ENCODE measurements at regions not wholly inside any gene's neighbourhood (a gene's known extent, or its start where the extent isn't known, plus 50 kb on each side); places are given as distances from the start of the nearest gene placed in this dataset.
"Not testable (repeated sequence)": the region's sequence is repeated elsewhere in the genome, so short reads cannot be mapped to it uniquely, and the experiment has no call there.

DNA sequence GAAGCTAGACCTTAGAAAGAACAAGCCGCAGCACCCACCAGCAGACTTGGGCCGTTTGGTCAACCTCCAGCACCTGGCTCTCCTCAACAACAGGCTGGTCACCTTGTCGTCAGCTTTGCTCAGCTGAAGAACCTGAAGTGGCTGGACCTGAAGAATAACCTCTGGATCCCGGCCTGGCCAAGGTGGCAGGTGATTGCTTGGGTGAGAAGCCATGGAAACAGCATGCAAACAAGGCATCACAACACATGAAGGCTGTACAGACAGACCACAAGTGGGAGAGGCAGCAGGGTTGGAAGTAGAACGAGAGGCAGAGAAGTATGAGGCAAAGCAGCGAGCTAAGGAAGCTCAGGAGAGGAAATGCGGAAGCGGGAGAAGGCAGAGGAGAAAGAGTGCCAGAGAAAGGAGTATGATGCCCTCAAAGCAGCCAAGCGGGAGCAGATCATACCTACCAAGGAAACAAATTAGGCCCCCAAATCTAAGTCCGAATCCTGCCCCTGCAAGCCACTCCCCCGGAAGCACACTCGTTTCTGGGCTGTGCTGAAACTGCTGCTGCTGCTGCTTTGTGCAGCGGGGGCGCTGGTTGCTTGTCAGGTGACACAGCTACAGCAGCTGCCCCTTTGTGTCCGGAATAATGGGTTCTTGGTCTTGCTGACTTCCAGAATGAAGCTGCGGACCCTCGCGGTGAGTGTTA, 121.6 kb upstream of the LGSN start:
- DNase-seq = peak; percentile 8

DNA sequence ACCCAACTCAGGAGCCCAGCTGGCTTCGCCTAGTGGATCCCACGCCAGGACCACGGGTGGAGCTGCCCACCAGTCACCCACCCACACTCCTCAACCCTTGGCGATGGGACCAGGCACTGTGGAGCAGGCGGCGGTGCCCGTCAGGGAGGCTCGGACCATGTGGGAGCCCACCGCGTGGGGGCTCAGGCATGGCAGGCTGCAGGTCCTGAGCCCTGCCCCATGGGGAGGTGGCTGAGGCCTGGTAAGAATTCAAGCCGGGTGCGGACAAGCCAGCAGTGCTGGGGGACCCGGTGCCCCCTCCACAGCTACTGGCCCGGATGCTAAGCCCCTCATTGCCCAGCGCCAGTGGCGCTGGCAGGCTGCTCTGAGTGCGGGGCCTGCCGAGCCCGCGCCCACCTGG, 123.1 kb upstream of the LGSN start:
- DNase-seq = no peak

GRCh38 chr6:63444768-63445167, 125.0 kb upstream of the LGSN start:
- DNase-seq = no peak

GRCh38 chr6:63446405-63446804, 125.9 kb upstream of the LOC128125822 start:
- no peak for DNase-seq

DNA sequence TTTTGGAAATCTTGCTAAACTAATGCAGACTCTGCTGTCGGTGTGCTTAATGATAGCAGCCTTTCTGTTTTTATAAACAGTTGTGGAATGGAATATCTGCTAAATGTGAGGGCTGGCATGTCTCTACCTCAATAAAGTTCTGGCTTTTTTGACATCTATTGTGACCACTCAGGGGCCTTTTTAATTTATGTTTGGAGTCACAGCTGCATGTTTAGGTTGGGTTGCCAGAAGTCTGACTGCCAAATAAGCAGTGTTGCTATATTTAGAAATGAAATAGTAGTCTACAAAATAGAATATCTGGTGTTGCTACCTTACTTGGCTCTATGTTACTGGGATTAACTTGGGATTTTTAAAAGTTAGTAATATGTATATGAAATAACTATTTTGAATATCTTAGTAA, 125.1 kb upstream of the LOC128125822 start:
- DNase-seq = no peak

DNA sequence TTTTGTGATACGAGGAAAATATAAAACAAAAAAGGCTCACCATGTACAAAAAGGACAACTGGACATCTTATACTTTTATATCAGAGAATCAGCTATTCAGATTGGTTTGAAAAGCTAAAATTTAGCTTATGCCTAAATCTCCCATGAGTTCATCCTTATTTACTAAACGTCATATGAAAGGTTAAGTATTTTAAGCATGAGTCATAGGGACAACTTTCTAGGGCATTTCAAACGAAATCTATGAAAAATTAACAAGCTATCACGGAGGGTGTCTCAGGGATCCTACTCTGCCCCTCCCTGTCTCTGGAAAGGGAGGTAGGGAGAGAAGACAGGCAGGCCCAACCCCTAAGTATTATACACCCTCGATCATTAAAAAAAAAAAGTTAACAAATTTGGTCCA, 124.1 kb upstream of the LOC128125822 start:
- no peak for DNase-seq

GRCh38 chr6:63449714-63450113, 122.6 kb upstream of the LOC128125822 start:
- no peak for DNase-seq

- DNase-seq = no peak
These were observed 121.0 kb upstream of the LOC128125822 start for GRCh38 chr6:63451238-63451637.

- no peak for DNase-seq
These were observed 120.2 kb upstream of the LOC128125822 start for GRCh38 chr6:63452125-63452524.

DNA sequence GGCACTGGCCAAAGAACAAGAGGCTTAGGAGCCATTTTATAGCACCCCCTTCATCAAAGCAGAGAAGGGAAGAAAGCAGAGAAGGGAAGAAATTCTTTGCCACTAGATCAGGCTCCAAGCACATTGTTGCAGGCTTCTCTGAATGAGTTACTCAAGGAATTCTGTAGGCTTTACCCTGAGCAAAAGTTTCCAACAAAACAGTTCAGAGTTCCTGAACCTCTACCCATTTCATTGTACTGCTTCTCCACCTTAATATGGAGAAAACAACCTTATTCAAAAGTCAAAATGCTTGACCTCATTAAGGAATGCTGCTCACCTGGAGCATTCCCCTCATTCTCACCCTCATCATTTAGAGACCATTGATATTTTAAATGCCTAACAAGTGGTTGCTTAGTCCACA, 115.5 kb upstream of the LOC128125822 start:
- DNase-seq = no peak

- no peak for DNase-seq
These were observed 113.7 kb upstream of the LOC128125822 start for GRCh38 chr6:63458480-63459115.

- no peak for DNase-seq
These were observed 112.5 kb upstream of the LOC128125822 start for GRCh38 chr6:63459814-63460213.

DNA sequence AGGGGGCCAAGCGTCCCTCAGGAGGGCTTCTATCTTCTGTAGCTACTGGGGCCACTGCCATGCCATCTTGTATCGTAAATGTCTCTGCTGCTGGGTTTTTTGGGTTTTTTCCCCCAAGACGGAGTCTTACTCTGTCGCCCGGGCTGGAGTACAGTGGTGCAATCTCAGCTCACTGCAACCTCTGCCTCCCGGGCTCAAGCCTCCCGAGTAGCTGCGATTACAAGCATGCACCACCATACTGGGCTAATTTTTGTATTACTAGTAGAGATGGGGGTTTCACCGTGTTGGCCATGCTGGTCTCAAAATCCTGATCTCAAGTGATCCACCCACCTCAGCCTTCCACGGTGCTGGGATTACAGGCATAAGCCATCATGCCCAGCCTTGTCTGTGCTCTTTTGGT, 111.3 kb upstream of the LOC128125822 start:
- DNase-seq = no peak

DNA sequence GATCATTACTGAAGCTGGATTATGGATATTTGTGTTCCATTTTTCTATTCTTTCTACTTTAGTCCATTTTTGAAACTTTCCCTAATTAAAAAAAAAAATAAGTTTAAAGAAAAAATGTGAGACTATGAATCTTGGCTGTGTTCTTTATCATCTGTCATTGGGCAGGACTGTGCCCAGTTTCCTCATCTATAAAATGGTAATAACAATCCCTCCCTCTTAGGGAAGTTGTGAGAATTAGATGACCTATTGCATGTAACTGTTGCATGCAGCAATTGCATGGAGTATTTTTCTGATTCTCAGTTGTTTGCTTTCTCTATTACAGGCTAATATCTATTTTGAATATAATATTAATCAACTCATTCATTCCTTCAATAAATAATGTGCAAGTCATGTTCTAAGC, 108.2 kb upstream of the LOC128125822 start:
- no peak for DNase-seq

- no peak for DNase-seq
These were observed 106.5 kb upstream of the LOC128125822 start for GRCh38 chr6:63465750-63466149.

DNA sequence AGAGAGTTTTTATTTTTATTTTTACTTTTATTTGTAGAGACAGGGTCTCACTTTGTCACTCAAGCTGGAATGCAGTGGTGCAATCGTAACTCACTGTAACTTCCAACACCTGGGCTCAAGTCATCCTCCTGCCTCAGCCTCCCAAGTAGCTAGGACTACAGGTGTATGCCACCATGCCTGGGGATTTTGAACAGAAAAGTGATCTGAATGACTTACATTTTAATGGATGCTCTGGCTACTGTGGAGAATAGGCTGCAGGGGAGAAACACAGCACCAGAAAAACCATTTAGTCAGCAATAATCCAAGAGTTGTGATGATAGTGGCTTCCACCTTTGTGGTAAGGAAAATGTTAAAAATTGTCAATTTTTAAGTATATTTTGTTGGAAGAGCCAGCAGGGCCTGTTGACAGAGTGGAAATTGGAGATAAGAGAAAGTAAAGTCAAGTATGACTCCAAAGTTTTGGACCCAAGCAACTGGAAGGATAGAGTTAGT, 106.0 kb upstream of the LOC128125822 start:
- DNase-seq = no peak

DNA sequence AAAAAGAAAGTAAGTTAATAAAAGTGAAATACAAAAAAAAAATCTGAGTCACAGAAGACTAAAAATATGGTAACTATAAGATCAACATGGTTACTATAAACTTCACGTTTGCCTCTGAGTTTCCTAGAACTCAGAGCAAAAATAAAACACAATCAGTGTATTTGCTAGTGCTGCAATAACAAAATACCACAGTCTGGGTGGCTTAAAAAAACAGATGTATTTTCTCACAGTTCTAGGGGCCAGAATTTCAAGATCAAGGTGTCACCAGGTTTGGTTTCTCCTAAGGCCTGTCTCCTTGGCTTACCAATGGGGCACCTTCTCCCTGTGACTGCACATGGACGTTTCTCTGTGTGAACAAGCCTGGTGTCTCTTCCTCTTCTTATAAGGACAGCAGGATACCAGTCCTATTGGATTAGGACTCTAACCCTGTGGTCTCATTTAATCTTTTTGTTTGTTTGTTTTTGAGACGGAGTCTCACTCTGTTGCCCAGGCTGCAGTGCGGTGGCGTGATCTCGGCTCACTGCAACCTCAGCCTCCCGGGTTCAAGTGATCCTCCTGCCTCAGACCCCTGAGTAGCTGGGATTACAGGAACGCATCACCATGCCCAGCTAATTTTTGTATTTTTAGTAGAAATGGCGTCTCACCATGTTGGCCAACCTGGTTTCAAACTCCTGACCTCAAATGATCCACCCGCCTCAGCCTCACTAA, 104.9 kb upstream of the LOC128125822 start:
- DNase-seq = no peak

DNA sequence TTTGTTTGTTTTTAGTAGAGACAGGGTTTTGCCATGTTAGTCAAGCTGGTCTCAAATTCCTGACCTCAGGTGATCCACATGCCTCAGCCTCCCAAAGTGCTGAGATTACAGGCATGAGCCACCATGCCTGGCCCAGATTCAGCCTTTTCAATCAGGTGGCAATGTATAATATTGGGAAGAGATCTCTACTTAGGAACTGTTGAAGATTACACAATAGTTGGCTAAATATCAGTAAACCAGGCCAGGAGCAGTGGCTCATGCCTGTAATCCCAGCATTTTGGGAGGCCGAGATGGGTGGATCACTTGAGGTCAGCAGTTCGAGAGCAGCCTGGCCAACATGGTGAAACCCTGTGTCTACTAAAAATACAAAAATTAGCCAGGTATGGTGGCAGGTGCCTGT, 101.1 kb upstream of the LOC128125822 start:
- not testable (repeated sequence) for DNase-seq

DNA sequence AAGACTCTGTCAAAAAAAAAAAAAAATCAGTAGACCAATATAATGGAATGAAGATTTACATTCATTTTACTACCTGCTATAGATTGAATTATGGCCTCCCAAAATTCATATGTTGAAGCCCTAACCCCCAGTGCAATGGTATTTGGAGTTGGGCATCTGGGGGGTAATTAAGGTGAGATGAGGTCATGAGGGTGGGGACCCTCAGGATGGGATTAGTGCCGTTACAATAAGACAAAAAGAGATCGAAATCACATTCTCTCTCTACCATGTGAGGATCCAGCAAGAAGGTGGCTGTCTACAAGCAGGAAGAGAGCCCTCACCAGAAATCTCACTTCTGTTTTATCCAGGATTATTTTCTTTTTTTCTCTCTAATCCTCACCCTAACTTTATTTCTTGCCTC, 100.6 kb upstream of the LOC128125822 start:
- DNase-seq = no peak

GRCh38 chr6:63475707-63476106, 96.6 kb upstream of the LOC128125822 start:
- DNase-seq = no peak

DNA sequence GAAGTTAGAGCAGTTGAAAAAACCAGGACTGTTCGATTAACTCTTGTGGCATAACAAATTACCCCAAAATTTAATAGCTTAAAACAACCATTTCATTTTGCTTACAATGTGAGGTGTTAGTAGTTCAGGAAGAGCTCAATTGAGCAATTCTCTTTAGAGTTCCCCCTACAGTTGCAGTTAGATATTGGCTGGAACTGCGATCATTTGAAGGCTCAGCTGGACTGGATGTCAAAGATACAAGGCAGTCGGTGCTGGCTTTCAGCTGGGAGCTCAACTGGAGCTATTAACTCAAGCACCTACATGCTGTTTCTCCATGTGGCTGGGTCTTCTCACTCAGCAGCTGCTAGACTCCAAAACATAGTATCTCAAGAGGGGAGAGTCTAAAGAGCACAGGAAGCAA, 96.0 kb upstream of the LOC128125822 start:
- no peak for DNase-seq

GRCh38 chr6:63477422-63478040, 94.7 kb upstream of the LOC128125822 start:
- DNase-seq = no peak

DNA sequence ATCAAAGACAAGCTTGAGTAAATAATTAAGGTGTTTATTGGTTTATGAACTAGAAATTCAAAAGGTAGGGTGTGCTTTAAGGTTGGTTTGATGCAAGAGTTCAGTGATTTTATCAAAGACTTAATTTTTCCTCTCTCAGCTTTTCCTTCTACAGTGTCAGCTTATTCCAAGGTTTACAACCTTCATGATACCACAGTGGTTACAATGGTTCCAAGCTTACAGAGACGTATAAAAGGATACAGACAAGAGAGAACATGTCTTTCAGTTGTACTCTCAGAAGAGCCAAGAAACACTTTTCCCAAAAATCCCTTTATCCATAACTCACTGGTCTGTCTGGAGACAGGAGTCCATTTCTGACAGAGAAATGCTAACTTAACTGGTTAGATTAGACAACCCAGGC, 93.5 kb upstream of the LOC128125822 start:
- no peak for DNase-seq

DNA sequence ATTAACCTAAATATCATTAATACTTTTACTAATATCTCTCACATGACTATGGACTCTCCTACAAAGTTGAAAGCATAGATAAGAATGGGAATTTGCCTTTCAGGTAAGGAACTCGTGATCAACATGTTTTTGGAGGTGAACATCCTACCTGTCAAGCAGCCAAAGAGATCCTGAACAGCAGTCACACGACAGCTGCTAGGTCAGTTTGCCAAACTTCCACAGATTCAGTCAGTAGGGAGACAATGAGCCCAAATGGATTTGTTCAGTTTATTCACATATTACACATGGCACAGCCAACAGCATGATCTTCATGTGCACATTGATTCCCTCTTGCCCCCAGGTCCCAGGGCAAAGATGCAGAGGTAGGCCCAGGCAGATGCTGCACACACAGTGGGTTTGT, 86.1 kb upstream of the LOC128125822 start:
- DNase-seq = no peak
